ENCODE measurements at regions not wholly inside any gene's neighbourhood (a gene's known extent, or its start where the extent isn't known, plus 50 kb on each side); places are given as distances from the start of the nearest gene placed in this dataset.
"Not testable (repeated sequence)": the region's sequence is repeated elsewhere in the genome, so short reads cannot be mapped to it uniquely, and the experiment has no call there.

- TF ChIP-seq ZNF274 (IDR thresholded peaks at IDR 0.05; ENCODE audit: low read depth, low read length) = no peak
- no peak overlapping the region for H3K4me3 ChIP-seq (ENCODE audit: low read length)
These were observed 327.6 kb upstream of the SFSWAP start for GRCh38 chr12:131383291-131383690.

- no peak for TF ChIP-seq ZNF274 (IDR thresholded peaks at IDR 0.05; ENCODE audit: low read depth, low read length)
- no peak overlapping the region for H3K4me3 ChIP-seq (ENCODE audit: low read length)
These were observed 326.9 kb upstream of the SFSWAP start for GRCh38 chr12:131383741-131384543.

- TF ChIP-seq ZNF274 (IDR thresholded peaks at IDR 0.05; ENCODE audit: low read depth, low read length) = no peak
- no peak overlapping the region for H3K4me3 ChIP-seq (ENCODE audit: low read length)
These were observed 326.4 kb upstream of the SFSWAP start for GRCh38 chr12:131384544-131384855.

- no peak overlapping the region for H3K4me3 ChIP-seq (ENCODE audit: low read length)
- no peak for TF ChIP-seq ZNF274 (IDR thresholded peaks at IDR 0.05; ENCODE audit: low read depth, low read length)
These were observed 325.4 kb upstream of the SFSWAP start for GRCh38 chr12:131385313-131386166.

- no peak overlapping the region for H3K4me3 ChIP-seq (ENCODE audit: low read length)
- TF ChIP-seq ZNF274 (IDR thresholded peaks at IDR 0.05; ENCODE audit: low read depth, low read length) = no peak
These were observed 324.7 kb upstream of the SFSWAP start for GRCh38 chr12:131386167-131386521.

- no peak overlapping the region for H3K4me3 ChIP-seq (ENCODE audit: low read length)
- TF ChIP-seq ZNF274 (IDR thresholded peaks at IDR 0.05; ENCODE audit: low read depth, low read length) = no peak
These were observed 324.1 kb upstream of the SFSWAP start for GRCh38 chr12:131386781-131387180.

- H3K4me3 ChIP-seq (ENCODE audit: low read length) = no peak overlapping the region
These were observed 323.4 kb upstream of the SFSWAP start for GRCh38 chr12:131387281-131388163.

GRCh38 chr12:131388164-131389053, 322.5 kb upstream of the SFSWAP start:
- not testable (repeated sequence) for H3K4me3 ChIP-seq (ENCODE audit: low read length)

More at GRCh38 chr12:131387281-131388163, 323.4 kb upstream of the SFSWAP start:
- TF ChIP-seq ZNF274 (IDR thresholded peaks at IDR 0.05; ENCODE audit: low read depth, low read length) = no peak

GRCh38 chr12:131389054-131390013, 321.6 kb upstream of the SFSWAP start:
- H3K4me3 ChIP-seq (ENCODE audit: low read length) = no peak overlapping the region
- TF ChIP-seq ZNF274 (IDR thresholded peaks at IDR 0.05; ENCODE audit: low read depth, low read length) = no peak

GRCh38 chr12:131390412-131391334, 320.2 kb upstream of the SFSWAP start:
- no peak for TF ChIP-seq ZNF274 (IDR thresholded peaks at IDR 0.05; ENCODE audit: low read depth, low read length)
- H3K4me3 ChIP-seq (ENCODE audit: low read length) = no peak overlapping the region

- TF ChIP-seq ZNF274 (IDR thresholded peaks at IDR 0.05; ENCODE audit: low read depth, low read length) = no peak
- no peak overlapping the region for H3K4me3 ChIP-seq (ENCODE audit: low read length)
These were observed 319.5 kb upstream of the SFSWAP start for GRCh38 chr12:131391399-131391798.

- not testable (repeated sequence) for H3K4me3 ChIP-seq (ENCODE audit: low read length)
These were observed 316.1 kb upstream of the SFSWAP start for GRCh38 chr12:131394752-131395151.

GRCh38 chr12:131395209-131395684, 315.6 kb upstream of the SFSWAP start:
- H3K4me3 ChIP-seq (ENCODE audit: low read length) = not testable (repeated sequence)

Data from GM08714 (cell line).